MCF 10A (cell line): ENCODE measurements at regions not wholly inside any gene's neighbourhood (a gene's known extent, or its start where the extent isn't known, plus 50 kb on each side); places are given as distances from the start of the nearest gene placed in this dataset.

Experiments used
- BruUV-seq: library from RNA; stranded (reverse); fragments of 400-500 nt; replicated peaks from 2 replicates; lab custom pipeline; 2021; lab: Mats Ljungman, UMichigan
- CTCF ChIA-PET: fragments of 300-600 bp; sonication (Branson Sonifier 250); formaldehyde crosslinking; extraction: SDS; loops from one replicate; lab custom pipeline; 2021; ENCODE audit warnings: antibody characterized with exemption, inconsistent platforms; lab: Yijun Ruan, JAX
- POLR2A ChIA-PET: fragments of 300-600, 350-650 bp; sonication (Branson Sonifier 250); formaldehyde crosslinking; extraction: SDS; loops from one replicate; lab custom pipeline; 2020; ENCODE audit warnings: antibody characterized with exemption, inconsistent platforms; lab: Yijun Ruan, JAX
- DNase-seq: peaks from one replicate; pipeline ENCODE4 v3.0.0-alpha.2; 2018; ENCODE audit not compliant: unreplicated experiment
- H3K27ac Mint-ChIP-seq: one replicate; pipeline ENCODE4 v1.8.0; 2022; ENCODE audit warnings: mild to moderate bottlenecking, low read depth, mixed read lengths; ENCODE audit not compliant: unreplicated experiment
- H3K27me3 Mint-ChIP-seq: one replicate; pipeline ENCODE4 v1.8.0; 2022; ENCODE audit warnings: mixed read lengths; ENCODE audit not compliant: insufficient read depth, unreplicated experiment
- H3K36me3 Mint-ChIP-seq: one replicate; pipeline ENCODE4 v1.8.0; 2022; ENCODE audit warnings: mild to moderate bottlenecking, moderate library complexity, mixed read lengths; ENCODE audit not compliant: insufficient read depth, unreplicated experiment
- H3K4me1 Mint-ChIP-seq: one replicate; pipeline ENCODE4 v1.8.0; 2022; ENCODE audit warnings: mixed read lengths; ENCODE audit not compliant: insufficient read depth, unreplicated experiment
- H3K4me3 Mint-ChIP-seq: one replicate; pipeline ENCODE4 v1.8.0; 2022; ENCODE audit warnings: mild to moderate bottlenecking, moderate library complexity, mixed read lengths; ENCODE audit not compliant: unreplicated experiment
- H3K9me3 Mint-ChIP-seq: one replicate; pipeline ENCODE4 v1.8.0; 2022; ENCODE audit warnings: mixed read lengths; ENCODE audit not compliant: unreplicated experiment
- intact Hi-C: fragments of 100-400 bp; cut with micrococcal nuclease; formaldehyde crosslinking; loops from 2 replicates; pipeline ENCODE4 v1.14.1; 2022
- TF ChIP-seq, protein P1 (sequence below): fragments of 200-600 bp; IDR thresholded peaks from one replicate; pipeline ENCODE4 v1.8.0; 2022; ENCODE audit warnings: antibody characterized with exemption, mild to moderate bottlenecking; ENCODE audit not compliant: unreplicated experiment

DNA sequence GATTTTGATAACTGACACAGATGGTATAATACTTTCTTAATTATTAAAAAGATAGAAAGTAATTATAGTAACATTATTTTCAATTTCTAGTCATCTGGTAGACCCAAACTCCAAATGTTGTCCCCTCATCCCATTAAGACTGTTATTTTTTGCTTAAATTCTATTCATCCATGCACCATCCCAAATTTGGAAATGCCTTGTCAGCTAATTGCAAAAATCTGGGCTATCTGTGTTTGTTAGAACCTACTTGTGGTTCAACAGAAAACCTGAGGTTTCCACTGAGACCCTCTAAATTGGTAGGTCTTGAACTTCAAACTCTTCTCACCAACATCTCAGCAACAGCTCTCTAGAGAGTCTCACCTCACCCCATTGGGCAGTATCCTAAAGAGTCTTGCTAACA is 172.2 kb upstream of the ADGRL3 start:
- intact Hi-C loops: no loop called here
- no TSS peak for BruUV-seq

DNA sequence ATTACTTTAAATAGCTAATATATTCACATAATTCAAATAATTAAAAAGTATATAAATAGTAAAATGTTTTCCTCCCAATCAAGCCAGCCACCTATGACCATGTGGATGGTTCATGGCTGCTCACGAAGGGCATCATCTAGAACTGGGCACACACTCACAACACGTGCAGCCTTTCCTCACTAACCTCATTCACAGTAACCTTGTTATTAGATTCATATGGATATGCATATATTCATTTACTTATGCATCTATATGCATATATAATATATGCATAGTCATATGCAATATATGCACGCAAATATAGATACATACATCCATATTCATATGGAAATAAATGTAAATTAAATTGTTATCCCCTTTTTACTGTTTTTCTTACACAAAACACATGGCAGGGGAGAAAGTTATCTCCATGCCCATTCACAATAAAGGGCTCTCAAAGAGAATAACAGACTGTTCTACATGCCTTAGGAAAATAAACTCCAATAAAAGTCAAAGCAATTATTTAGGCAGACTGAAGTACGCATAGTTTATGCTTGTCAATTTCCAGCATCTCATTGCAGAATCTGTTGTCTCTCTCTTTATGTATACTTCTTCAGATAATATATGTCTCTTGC is 163.9 kb upstream of the ADGRL3 start:
- no peaks in the 10 kb centered on the region for H3K9me3 Mint-ChIP-seq
- ChIA-PET CTCF (no interaction called here), POLR2A (no interaction called here)
- no TSS peak for BruUV-seq
- H3K4me1 Mint-ChIP-seq: no peaks in the 10 kb centered on the region
- H3K4me3 Mint-ChIP-seq: no peak overlapping the region
- no peak for DNase-seq
- no peaks in the 10 kb centered on the region for H3K27me3 Mint-ChIP-seq
- intact Hi-C loops: no loop called here
- TF ChIP-seq, protein P1, sequence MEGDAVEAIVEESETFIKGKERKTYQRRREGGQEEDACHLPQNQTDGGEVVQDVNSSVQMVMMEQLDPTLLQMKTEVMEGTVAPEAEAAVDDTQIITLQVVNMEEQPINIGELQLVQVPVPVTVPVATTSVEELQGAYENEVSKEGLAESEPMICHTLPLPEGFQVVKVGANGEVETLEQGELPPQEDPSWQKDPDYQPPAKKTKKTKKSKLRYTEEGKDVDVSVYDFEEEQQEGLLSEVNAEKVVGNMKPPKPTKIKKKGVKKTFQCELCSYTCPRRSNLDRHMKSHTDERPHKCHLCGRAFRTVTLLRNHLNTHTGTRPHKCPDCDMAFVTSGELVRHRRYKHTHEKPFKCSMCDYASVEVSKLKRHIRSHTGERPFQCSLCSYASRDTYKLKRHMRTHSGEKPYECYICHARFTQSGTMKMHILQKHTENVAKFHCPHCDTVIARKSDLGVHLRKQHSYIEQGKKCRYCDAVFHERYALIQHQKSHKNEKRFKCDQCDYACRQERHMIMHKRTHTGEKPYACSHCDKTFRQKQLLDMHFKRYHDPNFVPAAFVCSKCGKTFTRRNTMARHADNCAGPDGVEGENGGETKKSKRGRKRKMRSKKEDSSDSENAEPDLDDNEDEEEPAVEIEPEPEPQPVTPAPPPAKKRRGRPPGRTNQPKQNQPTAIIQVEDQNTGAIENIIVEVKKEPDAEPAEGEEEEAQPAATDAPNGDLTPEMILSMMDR: no peak
- H3K27ac Mint-ChIP-seq: no peak overlapping the region
- H3K36me3 Mint-ChIP-seq: no peaks in the 10 kb centered on the region

More for the DNA sequence above, 172.2 kb upstream of the ADGRL3 start:
- Mint-ChIP-seq H3K4me1 (no peaks in the 10 kb centered on the region), H3K4me3 (no peak overlapping the region), H3K27ac (no peak overlapping the region), H3K27me3 (no peaks in the 10 kb centered on the region), H3K36me3 (no peaks in the 10 kb centered on the region), H3K9me3 (no peaks in the 10 kb centered on the region)
- TF ChIP-seq, protein P1: no peak
- DNase-seq: no peak
- ChIA-PET POLR2A (no interaction called here), CTCF (interaction anchor here (0.8 kb wide), 1 partner anchor 15 kb away, joined by 3 read pairs; no protein-coding TSS in a partner anchor)

DNA sequence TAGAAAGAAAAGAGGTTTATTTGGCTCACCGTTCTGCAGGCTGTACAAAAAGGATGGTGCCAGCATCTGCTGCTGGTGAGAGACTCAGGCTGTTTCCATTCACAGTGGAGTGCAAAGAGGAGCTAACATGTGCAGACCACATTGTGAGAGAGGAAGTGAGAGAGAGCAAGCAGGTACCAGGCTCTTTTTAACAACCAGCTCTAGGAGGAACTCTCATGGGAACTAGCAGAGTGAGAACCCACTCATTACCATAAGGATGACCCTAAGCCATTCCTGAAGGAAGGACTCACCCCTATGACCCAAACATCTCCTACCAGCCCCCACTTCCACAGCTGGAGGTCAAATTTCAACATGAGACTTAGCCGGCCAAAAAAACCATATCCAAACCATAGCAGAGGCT is 158.6 kb upstream of the ADGRL3 start:
- Mint-ChIP-seq H3K4me1 (no peaks in the 10 kb centered on the region), H3K36me3 (no peaks in the 10 kb centered on the region), H3K27me3 (no peaks in the 10 kb centered on the region), H3K9me3 (no peaks in the 10 kb centered on the region), H3K27ac (no peak overlapping the region), H3K4me3 (no peak overlapping the region)
- no TSS peak for BruUV-seq
- peak; percentile 27 for DNase-seq
- ChIA-PET CTCF (no interaction called here), POLR2A (interaction anchor here (0.7 kb wide), 1 partner anchor 35 kb away, joined by 4 read pairs; no protein-coding TSS in a partner anchor)
- intact Hi-C loops: no loop called here
- TF ChIP-seq, protein P1: no peak

DNA sequence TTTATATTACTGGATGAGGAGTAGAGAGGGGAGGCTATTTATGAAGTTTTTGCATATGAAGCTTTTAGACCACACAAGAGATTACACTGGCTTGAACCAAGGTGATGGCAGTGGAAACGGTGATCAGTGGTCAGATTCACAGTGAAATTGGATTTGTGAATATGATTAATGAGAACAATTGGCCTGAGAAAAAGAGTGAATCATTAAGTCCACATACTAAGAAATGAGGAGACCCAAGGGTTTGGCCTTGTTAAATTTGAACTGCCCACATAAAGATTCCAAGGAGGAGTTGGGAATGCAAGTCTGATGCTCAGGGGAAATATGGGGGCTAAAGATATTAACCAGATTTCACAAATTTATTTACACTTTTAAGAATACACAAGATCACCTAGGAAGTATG is 155.3 kb upstream of the ADGRL3 start:
- TF ChIP-seq, protein P1: no peak
- peaks cover 1% of the 10 kb centered on the region for H3K36me3 Mint-ChIP-seq
- no peaks in the 10 kb centered on the region for H3K4me1 Mint-ChIP-seq
- no peak overlapping the region for H3K27ac Mint-ChIP-seq
- DNase-seq: no peak
- no peak overlapping the region for H3K4me3 Mint-ChIP-seq
- ChIA-PET CTCF (interaction anchor here (0.6 kb wide), 1 partner anchor 1363 kb away, joined by 3 read pairs; no protein-coding TSS in a partner anchor), POLR2A (no interaction called here)
- H3K9me3 Mint-ChIP-seq: no peaks in the 10 kb centered on the region
- intact Hi-C loops: no loop called here
- no peaks in the 10 kb centered on the region for H3K27me3 Mint-ChIP-seq
- BruUV-seq: no TSS peak
